Adrenal gland (tissue), 5 donors: ENCODE measurements at regions not wholly inside any gene's neighbourhood (a gene's known extent, or its start where the extent isn't known, plus 50 kb on each side); places are given as distances from the start of the nearest gene placed in this dataset.

Source experiments
- CTCF ChIP-seq, 6 experiments: fragments of 450-650 bp in 4 of 6; fragments of 200-600 bp in 2 of 6; sonication (generic) in 1 of 6; IDR thresholded peaks; 1 replicate in 5 of 6; 2 replicates in 1 of 6; pipeline versions ENCODE4 v1.5.1 to v1.8.0; 2016 to 2021; ENCODE audit warnings: antibody characterized with exemption in 6 of 6, mild to moderate bottlenecking in 2 of 6, moderate library complexity in 1 of 6
- POLR2A ChIP-seq, 2 donors: fragments of 450-650 bp; IDR thresholded peaks; one replicate each; pipeline ENCODE4 v1.6.1; 2017; ENCODE audit warnings: antibody characterized with exemption in 2 of 2, mild to moderate bottlenecking in 2 of 2, moderate library complexity in 1 of 2
- donor health status: DM: no; HTN: no; CAD: no.

GRCh38 chr6:55997223-55997874 is 122.0 kb upstream of the BMP5 start:
- TF ChIP-seq POLR2A (IDR thresholded peaks at IDR 0.05) (no peak), CTCF (IDR thresholded peaks at IDR 0.05) (no peak)
